ENCODE measurements at regions not wholly inside any gene's neighbourhood (a gene's known extent, or its start where the extent isn't known, plus 50 kb on each side); places are given as distances from the start of the nearest gene placed in this dataset.

GRCh38 chr10:6694447-6695140, 114.5 kb upstream of the PRKCQ start:
- H3F3A ChIP-seq (replicated peaks; ENCODE audit: low read depth): no peaks in the 10 kb centered on the region
- no peak overlapping the region for H3K4me2 ChIP-seq
- no peaks in the 10 kb centered on the region for H3K9me3 Mint-ChIP-seq
- no peaks in the 10 kb centered on the region for H3K27me3 ChIP-seq (ENCODE audit: insufficient read depth)
- H3K4me3 ChIP-seq: no peak overlapping the region
- H3K9me2 ChIP-seq (ENCODE audit: insufficient read depth): no peaks in the 10 kb centered on the region; the same call in 1 of the 2 replicates
- no peak overlapping the region for H3K27ac ChIP-seq (ENCODE audit: low read depth)
- no peaks in the 10 kb centered on the region for H3K4me1 ChIP-seq (ENCODE audit: insufficient read depth)
- H3K36me3 ChIP-seq (ENCODE audit: insufficient read depth): no peaks in the 10 kb centered on the region
- no peaks in the 10 kb centered on the region for H4K20me1 ChIP-seq (replicated peaks; ENCODE audit: insufficient read depth)
- ATAC-seq: no peak
- TF ChIP-seq REST (IDR thresholded peaks at IDR 0.05; ENCODE audit: unreplicated experiment): no peak
- TF ChIP-seq STAT1 (IDR thresholded peaks at IDR 0.05; ENCODE audit: unreplicated experiment): no peak
- TF ChIP-seq NANOG (IDR thresholded peaks at IDR 0.05; ENCODE audit: borderline replicate concordance): no peak
- no peak for TF ChIP-seq POLR2AphosphoS5 (IDR thresholded peaks at IDR 0.05; ENCODE audit: low read depth)
- TF ChIP-seq ZNF331 (CRISPR knock-in tag; IDR thresholded peaks at IDR 0.05; ENCODE audit: low read depth): no peak
- no peak for TF ChIP-seq EZH2 (IDR thresholded peaks at IDR 0.05; ENCODE audit: low read depth, unreplicated experiment)
- no peak for TF ChIP-seq ETS1 (IDR thresholded peaks at IDR 0.05)
- no peak for TF ChIP-seq CTCF (conservative IDR thresholded peaks at IDR 0.05; ENCODE audit: low read depth in 2 of 2)
- TF ChIP-seq ZNF114 (CRISPR knock-in tag; IDR thresholded peaks at IDR 0.05): no peak
- no peak for TF ChIP-seq EZH2phosphoT487 (IDR thresholded peaks at IDR 0.05; ENCODE audit: unreplicated experiment)
- no peak for TF ChIP-seq JUNB (IDR thresholded peaks at IDR 0.05; ENCODE audit: unreplicated experiment)
- no peak for TF ChIP-seq CREB1 (CRISPR knock-in tag; IDR thresholded peaks at IDR 0.05; ENCODE audit: low read depth)
- TF ChIP-seq ZNF462 (CRISPR knock-in tag; IDR thresholded peaks at IDR 0.05): no peak
- H3K27me3 Mint-ChIP-seq (ENCODE audit: insufficient read depth, low read depth, poor library complexity): peaks cover 4% of the 10 kb centered on the region
- no peaks in the 10 kb centered on the region for H3K36me3 Mint-ChIP-seq (ENCODE audit: low read depth)
- H3K79me2 ChIP-seq (replicated peaks; ENCODE audit: insufficient read depth): no peaks in the 10 kb centered on the region
- H2AFZ ChIP-seq: no peak overlapping the region
- H3K4me3 Mint-ChIP-seq: no peak overlapping the region
- H3K4me1 Mint-ChIP-seq: no peaks in the 10 kb centered on the region
- DNase-seq (ENCODE audit: low spot score): no peak
- H3K27ac Mint-ChIP-seq: no peak overlapping the region
